ENCODE measurements at regions not wholly inside any gene's neighbourhood (a gene's known extent, or its start where the extent isn't known, plus 50 kb on each side); places are given as distances from the start of the nearest gene placed in this dataset.

GRCh38 chr10:31601136-31601535, 282.1 kb downstream of the ZEB1 start:
- TF ChIP-seq, protein P1, sequence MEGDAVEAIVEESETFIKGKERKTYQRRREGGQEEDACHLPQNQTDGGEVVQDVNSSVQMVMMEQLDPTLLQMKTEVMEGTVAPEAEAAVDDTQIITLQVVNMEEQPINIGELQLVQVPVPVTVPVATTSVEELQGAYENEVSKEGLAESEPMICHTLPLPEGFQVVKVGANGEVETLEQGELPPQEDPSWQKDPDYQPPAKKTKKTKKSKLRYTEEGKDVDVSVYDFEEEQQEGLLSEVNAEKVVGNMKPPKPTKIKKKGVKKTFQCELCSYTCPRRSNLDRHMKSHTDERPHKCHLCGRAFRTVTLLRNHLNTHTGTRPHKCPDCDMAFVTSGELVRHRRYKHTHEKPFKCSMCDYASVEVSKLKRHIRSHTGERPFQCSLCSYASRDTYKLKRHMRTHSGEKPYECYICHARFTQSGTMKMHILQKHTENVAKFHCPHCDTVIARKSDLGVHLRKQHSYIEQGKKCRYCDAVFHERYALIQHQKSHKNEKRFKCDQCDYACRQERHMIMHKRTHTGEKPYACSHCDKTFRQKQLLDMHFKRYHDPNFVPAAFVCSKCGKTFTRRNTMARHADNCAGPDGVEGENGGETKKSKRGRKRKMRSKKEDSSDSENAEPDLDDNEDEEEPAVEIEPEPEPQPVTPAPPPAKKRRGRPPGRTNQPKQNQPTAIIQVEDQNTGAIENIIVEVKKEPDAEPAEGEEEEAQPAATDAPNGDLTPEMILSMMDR (tag by site-specific recombination; IDR thresholded peaks at IDR 0.05), result no peak
- TF ChIP-seq ZNF148 (tag by site-specific recombination; IDR thresholded peaks at IDR 0.05; ENCODE audit: borderline replicate concordance), result no peak
- no peak for TF ChIP-seq ZNF670 (tag by site-specific recombination; IDR thresholded peaks at IDR 0.05; ENCODE audit: low read depth)
- no peak for TF ChIP-seq ZNF473 (tag by site-specific recombination; IDR thresholded peaks at IDR 0.05)
- no peak for TF ChIP-seq ZNF362 (tag by site-specific recombination; IDR thresholded peaks at IDR 0.05)
- TF ChIP-seq ZBTB7A (tag by site-specific recombination; IDR thresholded peaks at IDR 0.05; ENCODE audit: low read depth), result no peak
- TF ChIP-seq ZNF121 (tag by site-specific recombination; IDR thresholded peaks at IDR 0.05), result no peak
- TF ChIP-seq ZXDB (tag by site-specific recombination; IDR thresholded peaks at IDR 0.05), result no peak
- TF ChIP-seq ZNF501 (tag by site-specific recombination; IDR thresholded peaks at IDR 0.05), result no peak
- TF ChIP-seq ZNF280C (tag by site-specific recombination; IDR thresholded peaks at IDR 0.05), result no peak

Measured in HEK293 (cell line).